ENCODE measurements at regions not wholly inside any gene's neighbourhood (a gene's known extent, or its start where the extent isn't known, plus 50 kb on each side); places are given as distances from the start of the nearest gene placed in this dataset.

- TF ChIP-seq XRCC5 (optimal IDR thresholded peaks at IDR 0.05; ENCODE audit: low read length) (no peak), NR2C2 (CRISPR knock-in tag; IDR thresholded peaks at IDR 0.05; ENCODE audit: borderline replicate concordance) (no peak), MED1 (CRISPR knock-in tag; IDR thresholded peaks at IDR 0.05) (no peak), ETV5 (CRISPR knock-in tag; IDR thresholded peaks at IDR 0.05; ENCODE audit: borderline replicate concordance) (no peak), GTF3A (CRISPR knock-in tag; conservative IDR thresholded peaks at IDR 0.05) (no peak), FLYWCH1 (CRISPR knock-in tag; IDR thresholded peaks at IDR 0.05) (no peak), ZNF615 (CRISPR knock-in tag; IDR thresholded peaks at IDR 0.05; ENCODE audit: borderline replicate concordance) (no peak), EZH2 (conservative IDR thresholded peaks at IDR 0.05; ENCODE audit: low read depth, low read length) (no peak), ZHX1 (CRISPR knock-in tag; IDR thresholded peaks at IDR 0.05; ENCODE audit: low read depth) (no peak), TCF7 (IDR thresholded peaks at IDR 0.05; ENCODE audit: low read depth) (no peak)
- TF ChIP-seq, protein P1, sequence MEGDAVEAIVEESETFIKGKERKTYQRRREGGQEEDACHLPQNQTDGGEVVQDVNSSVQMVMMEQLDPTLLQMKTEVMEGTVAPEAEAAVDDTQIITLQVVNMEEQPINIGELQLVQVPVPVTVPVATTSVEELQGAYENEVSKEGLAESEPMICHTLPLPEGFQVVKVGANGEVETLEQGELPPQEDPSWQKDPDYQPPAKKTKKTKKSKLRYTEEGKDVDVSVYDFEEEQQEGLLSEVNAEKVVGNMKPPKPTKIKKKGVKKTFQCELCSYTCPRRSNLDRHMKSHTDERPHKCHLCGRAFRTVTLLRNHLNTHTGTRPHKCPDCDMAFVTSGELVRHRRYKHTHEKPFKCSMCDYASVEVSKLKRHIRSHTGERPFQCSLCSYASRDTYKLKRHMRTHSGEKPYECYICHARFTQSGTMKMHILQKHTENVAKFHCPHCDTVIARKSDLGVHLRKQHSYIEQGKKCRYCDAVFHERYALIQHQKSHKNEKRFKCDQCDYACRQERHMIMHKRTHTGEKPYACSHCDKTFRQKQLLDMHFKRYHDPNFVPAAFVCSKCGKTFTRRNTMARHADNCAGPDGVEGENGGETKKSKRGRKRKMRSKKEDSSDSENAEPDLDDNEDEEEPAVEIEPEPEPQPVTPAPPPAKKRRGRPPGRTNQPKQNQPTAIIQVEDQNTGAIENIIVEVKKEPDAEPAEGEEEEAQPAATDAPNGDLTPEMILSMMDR (CRISPR knock-in tag; IDR thresholded peaks at IDR 0.05) = no peak
- TF ChIP-seq, protein P2, sequence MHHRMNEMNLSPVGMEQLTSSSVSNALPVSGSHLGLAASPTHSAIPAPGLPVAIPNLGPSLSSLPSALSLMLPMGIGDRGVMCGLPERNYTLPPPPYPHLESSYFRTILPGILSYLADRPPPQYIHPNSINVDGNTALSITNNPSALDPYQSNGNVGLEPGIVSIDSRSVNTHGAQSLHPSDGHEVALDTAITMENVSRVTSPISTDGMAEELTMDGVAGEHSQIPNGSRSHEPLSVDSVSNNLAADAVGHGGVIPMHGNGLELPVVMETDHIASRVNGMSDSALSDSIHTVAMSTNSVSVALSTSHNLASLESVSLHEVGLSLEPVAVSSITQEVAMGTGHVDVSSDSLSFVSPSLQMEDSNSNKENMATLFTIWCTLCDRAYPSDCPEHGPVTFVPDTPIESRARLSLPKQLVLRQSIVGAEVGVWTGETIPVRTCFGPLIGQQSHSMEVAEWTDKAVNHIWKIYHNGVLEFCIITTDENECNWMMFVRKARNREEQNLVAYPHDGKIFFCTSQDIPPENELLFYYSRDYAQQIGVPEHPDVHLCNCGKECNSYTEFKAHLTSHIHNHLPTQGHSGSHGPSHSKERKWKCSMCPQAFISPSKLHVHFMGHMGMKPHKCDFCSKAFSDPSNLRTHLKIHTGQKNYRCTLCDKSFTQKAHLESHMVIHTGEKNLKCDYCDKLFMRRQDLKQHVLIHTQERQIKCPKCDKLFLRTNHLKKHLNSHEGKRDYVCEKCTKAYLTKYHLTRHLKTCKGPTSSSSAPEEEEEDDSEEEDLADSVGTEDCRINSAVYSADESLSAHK (CRISPR knock-in tag; IDR thresholded peaks at IDR 0.05; ENCODE audit: borderline replicate concordance) = no peak
Measured at GRCh38 chr9:17970277-17970676, 391.4 kb downstream of the SH3GL2 start.

All from HepG2 (cell line).